CD4-positive, alpha-beta T cell treated with Interferon alpha-2 for 1 hour (primary cell): ENCODE measurements at regions not wholly inside any gene's neighbourhood (a gene's known extent, or its start where the extent isn't known, plus 50 kb on each side); places are given as distances from the start of the nearest gene placed in this dataset.

ENCODE experiments used
- DNase-seq, 2 donors: peaks; one replicate each; pipeline ENCODE4 v3.0.0-alpha.2; 2020 to 2022

- DNase-seq = no peak
These were observed 54.4 kb upstream of the RNF24 start for GRCh38 chr20:4069751-4070150.

GRCh38 chr20:4068708-4069107 lies 53.4 kb upstream of the RNF24 start:
- no peak for DNase-seq

- no peak for DNase-seq
These were observed 52.4 kb upstream of the RNF24 start for GRCh38 chr20:4067600-4068261.

GRCh38 chr20:4066551-4066950 lies 51.2 kb upstream of the RNF24 start:
- no peak for DNase-seq

GRCh38 chr20:4065391-4065844 lies 50.1 kb upstream of the RNF24 start:
- no peak for DNase-seq
